Panc1 (cell line): ENCODE measurements at regions not wholly inside any gene's neighbourhood (a gene's known extent, or its start where the extent isn't known, plus 50 kb on each side); places are given as distances from the start of the nearest gene placed in this dataset.

Source experiments
- ATAC-seq: fragments of 200-7000 bp; cut with Tn5 transposase; 2 replicates; pipeline ENCODE4 v1.9.1; 2020; ENCODE audit warnings: mild to moderate bottlenecking, moderate library complexity
- BruUV-seq: library from RNA; stranded (reverse); fragments of 400-500 nt; replicated peaks from 2 replicates; lab custom pipeline; 2021; lab: Mats Ljungman, UMichigan
- CTCF ChIA-PET: fragments of 300-600 bp; sonication (Branson Sonifier 250); formaldehyde crosslinking; loops from one replicate; lab custom pipeline; 2022; ENCODE audit warnings: antibody characterized with exemption; lab: Charles Lee
- POLR2A ChIA-PET: fragments of 300-600 bp; sonication (Branson Sonifier 250); formaldehyde crosslinking; loops from one replicate; lab custom pipeline; 2022; ENCODE audit warnings: antibody characterized with exemption; lab: Charles Lee
- DNase-seq: peaks from one replicate; pipeline ENCODE4 v3.0.0-alpha.2; 2010; ENCODE audit warnings: low read depth, low spot score
- H3K27ac ChIP-seq: 2 replicates; pipeline ENCODE4 v1.5.1; 2011; ENCODE audit warnings: mild to moderate bottlenecking, low read length, inconsistent platforms
- H3K27me3 ChIP-seq: fragments of 200-500 bp; sonication (Bioruptor generic); 2 replicates; pipeline ENCODE4 v1.6.0; 2014; ENCODE audit warnings: low read length, inconsistent platforms; ENCODE audit not compliant: control insufficient read depth, insufficient read depth
- H3K36me3 ChIP-seq: fragments of 200-500 bp; sonication (Bioruptor generic); 2 replicates; pipeline ENCODE4 v1.5.1; 2014; ENCODE audit warnings: inconsistent platforms, mild to moderate bottlenecking, low read length, moderate library complexity; ENCODE audit not compliant: control insufficient read depth, insufficient read depth
- H3K4me1 ChIP-seq: 2 replicates; pipeline ENCODE4 v1.5.1; 2011; ENCODE audit warnings: inconsistent platforms, mild to moderate bottlenecking, low read length, moderate library complexity; ENCODE audit not compliant: control insufficient read depth, insufficient read depth
- H3K4me3 ChIP-seq, 2 experiments: 2 replicates each; pipeline ENCODE4 v1.5.1; 2011 to 2012; ENCODE audit warnings: low read depth in 2 of 2, low read length in 2 of 2, mild to moderate bottlenecking in 2 of 2, inconsistent platforms in 1 of 2, moderate library complexity in 1 of 2
- H3K9me3 ChIP-seq: fragments of 200-500 bp; sonication (Bioruptor generic); 2 replicates; pipeline ENCODE4 v1.5.1; 2014; ENCODE audit warnings: low read depth, mild to moderate bottlenecking, inconsistent platforms, low read length, moderate library complexity; ENCODE audit not compliant: control insufficient read depth, insufficient read depth
- POLR2AphosphoS5 ChIP-seq: IDR thresholded peaks from 2 replicates; pipeline ENCODE4 v1.6.1; 2012; ENCODE audit warnings: mild to moderate bottlenecking, low read depth, low read length, moderate library complexity
- SIN3A ChIP-seq: IDR thresholded peaks from 2 replicates; pipeline ENCODE4 v1.6.1; 2012; ENCODE audit warnings: low read depth, mild to moderate bottlenecking, low read length, moderate library complexity, borderline replicate concordance; ENCODE audit not compliant: insufficient read depth
- TCF7L2 ChIP-seq: IDR thresholded peaks from 2 replicates; pipeline ENCODE4 v1.6.1; 2011; ENCODE audit warnings: mild to moderate bottlenecking, low read depth, low read length, inconsistent platforms
- in situ Hi-C: cut with HindIII; loops from 2 replicates; pipeline ENCODE4 v1.10.0; 2016; ENCODE audit warnings: low sequenced_read_pairs, low pct_unique_long_range_greater_than_20kb
- intact Hi-C: fragments of 100-400 bp; cut with micrococcal nuclease; formaldehyde crosslinking; loops from one replicate; pipeline ENCODE4 v1.10.0; 2022; ENCODE audit not compliant: unreplicated experiment
- TF ChIP-seq, protein P1 (sequence below): fragments of 450-650 bp; IDR thresholded peaks from 2 replicates; pipeline ENCODE4 v1.5.1; 2017; ENCODE audit warnings: mild to moderate bottlenecking
- TF ChIP-seq, protein P2 (sequence below), 2 experiments: IDR thresholded peaks; 2 replicates each; pipeline ENCODE4 v1.6.1; 2011 to 2012; ENCODE audit warnings: low read depth in 2 of 2, control low read depth in 1 of 2, low read length in 1 of 2, mild to moderate bottlenecking in 1 of 2, moderate library complexity in 1 of 2; ENCODE audit not compliant: insufficient read depth in 1 of 2

DNA sequence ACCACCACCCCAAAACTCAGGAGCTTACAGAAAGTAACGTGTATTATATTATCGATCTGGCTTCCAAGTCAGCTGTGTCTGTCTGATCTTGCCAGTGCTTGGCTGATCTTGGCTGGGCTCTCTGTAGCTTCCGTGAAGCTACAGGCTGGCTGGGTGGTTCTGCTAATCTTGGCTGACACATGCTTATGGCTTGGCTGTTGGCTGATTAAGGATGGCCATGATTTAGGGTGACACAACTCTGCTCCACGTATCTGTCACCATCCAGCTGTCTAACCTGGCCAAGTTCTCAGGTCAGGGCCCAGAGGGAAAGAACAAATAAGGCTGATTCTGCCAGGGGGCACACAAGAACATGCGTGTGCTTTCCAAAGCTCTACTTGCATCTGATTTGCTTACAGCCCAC is 64.7 kb upstream of the PRL start:
- no peaks in the 10 kb centered on the region for H3K36me3 ChIP-seq
- no peak for ATAC-seq
- CTCF ChIA-PET = no interaction called here
- H3K27me3 ChIP-seq = no peaks in the 10 kb centered on the region
- TF ChIP-seq POLR2AphosphoS5 (no peak), TCF7L2 (no peak), SIN3A (no peak)
- TF ChIP-seq, protein P1, sequence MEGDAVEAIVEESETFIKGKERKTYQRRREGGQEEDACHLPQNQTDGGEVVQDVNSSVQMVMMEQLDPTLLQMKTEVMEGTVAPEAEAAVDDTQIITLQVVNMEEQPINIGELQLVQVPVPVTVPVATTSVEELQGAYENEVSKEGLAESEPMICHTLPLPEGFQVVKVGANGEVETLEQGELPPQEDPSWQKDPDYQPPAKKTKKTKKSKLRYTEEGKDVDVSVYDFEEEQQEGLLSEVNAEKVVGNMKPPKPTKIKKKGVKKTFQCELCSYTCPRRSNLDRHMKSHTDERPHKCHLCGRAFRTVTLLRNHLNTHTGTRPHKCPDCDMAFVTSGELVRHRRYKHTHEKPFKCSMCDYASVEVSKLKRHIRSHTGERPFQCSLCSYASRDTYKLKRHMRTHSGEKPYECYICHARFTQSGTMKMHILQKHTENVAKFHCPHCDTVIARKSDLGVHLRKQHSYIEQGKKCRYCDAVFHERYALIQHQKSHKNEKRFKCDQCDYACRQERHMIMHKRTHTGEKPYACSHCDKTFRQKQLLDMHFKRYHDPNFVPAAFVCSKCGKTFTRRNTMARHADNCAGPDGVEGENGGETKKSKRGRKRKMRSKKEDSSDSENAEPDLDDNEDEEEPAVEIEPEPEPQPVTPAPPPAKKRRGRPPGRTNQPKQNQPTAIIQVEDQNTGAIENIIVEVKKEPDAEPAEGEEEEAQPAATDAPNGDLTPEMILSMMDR = no peak
- TF ChIP-seq, protein P2, sequence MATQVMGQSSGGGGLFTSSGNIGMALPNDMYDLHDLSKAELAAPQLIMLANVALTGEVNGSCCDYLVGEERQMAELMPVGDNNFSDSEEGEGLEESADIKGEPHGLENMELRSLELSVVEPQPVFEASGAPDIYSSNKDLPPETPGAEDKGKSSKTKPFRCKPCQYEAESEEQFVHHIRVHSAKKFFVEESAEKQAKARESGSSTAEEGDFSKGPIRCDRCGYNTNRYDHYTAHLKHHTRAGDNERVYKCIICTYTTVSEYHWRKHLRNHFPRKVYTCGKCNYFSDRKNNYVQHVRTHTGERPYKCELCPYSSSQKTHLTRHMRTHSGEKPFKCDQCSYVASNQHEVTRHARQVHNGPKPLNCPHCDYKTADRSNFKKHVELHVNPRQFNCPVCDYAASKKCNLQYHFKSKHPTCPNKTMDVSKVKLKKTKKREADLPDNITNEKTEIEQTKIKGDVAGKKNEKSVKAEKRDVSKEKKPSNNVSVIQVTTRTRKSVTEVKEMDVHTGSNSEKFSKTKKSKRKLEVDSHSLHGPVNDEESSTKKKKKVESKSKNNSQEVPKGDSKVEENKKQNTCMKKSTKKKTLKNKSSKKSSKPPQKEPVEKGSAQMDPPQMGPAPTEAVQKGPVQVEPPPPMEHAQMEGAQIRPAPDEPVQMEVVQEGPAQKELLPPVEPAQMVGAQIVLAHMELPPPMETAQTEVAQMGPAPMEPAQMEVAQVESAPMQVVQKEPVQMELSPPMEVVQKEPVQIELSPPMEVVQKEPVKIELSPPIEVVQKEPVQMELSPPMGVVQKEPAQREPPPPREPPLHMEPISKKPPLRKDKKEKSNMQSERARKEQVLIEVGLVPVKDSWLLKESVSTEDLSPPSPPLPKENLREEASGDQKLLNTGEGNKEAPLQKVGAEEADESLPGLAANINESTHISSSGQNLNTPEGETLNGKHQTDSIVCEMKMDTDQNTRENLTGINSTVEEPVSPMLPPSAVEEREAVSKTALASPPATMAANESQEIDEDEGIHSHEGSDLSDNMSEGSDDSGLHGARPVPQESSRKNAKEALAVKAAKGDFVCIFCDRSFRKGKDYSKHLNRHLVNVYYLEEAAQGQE (IDR thresholded peaks at IDR 0.05; ENCODE audit: insufficient read depth in 1 of 2, low read depth in 2 of 2, low read length in 1 of 2) = no peak
- BruUV-seq = no TSS peak
- intact Hi-C loops (no loop called here), in situ Hi-C loops (no loop called here)
- H3K4me3 ChIP-seq = no peak overlapping the region
- H3K27ac ChIP-seq = peak overlapping the region; percentile 80
- peaks cover 14% of the 10 kb centered on the region for H3K4me1 ChIP-seq
- no peaks in the 10 kb centered on the region; the same call in 1 of the 2 replicates for H3K9me3 ChIP-seq
- POLR2A ChIA-PET = no interaction called here
- no peak for DNase-seq

DNA sequence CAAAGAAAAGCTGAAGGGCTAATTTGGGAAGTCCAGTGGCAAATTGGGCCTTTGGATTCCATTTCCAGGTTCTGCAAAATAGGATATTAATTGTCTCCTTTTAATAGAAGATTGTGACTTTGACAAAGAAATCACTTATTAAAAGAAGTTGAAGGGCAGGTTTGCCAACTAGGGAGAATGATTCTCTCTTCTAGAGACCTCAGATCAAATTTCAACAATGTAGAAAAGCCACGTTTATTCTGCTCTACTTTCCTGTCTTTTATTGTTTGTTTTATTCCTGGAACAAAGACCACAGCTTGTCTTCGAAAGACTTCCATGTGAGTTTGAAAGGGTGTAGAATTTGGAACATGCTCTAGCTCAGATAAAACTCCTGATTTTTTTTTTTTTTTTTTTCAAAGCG is 65.5 kb upstream of the PRL start:
- POLR2A ChIA-PET = no interaction called here
- DNase-seq = no peak
- no peaks in the 10 kb centered on the region for H3K36me3 ChIP-seq
- H3K4me3 ChIP-seq = no peak overlapping the region
- H3K27me3 ChIP-seq = no peaks in the 10 kb centered on the region
- CTCF ChIA-PET = no interaction called here
- no peak for ATAC-seq
- H3K9me3 ChIP-seq = no peaks in the 10 kb centered on the region; the same call in 1 of the 2 replicates
- H3K4me1 ChIP-seq = peaks cover 14% of the 10 kb centered on the region
- no peak for TF ChIP-seq SIN3A
- no peak for TF ChIP-seq POLR2AphosphoS5
- TF ChIP-seq, protein P2 (IDR thresholded peaks at IDR 0.05; ENCODE audit: insufficient read depth in 1 of 2, low read depth in 2 of 2, low read length in 1 of 2) = no peak
- TF ChIP-seq TCF7L2 = no peak
- TF ChIP-seq, protein P1 = no peak
- in situ Hi-C loops = no loop called here
- intact Hi-C loops = no loop called here
- no TSS peak for BruUV-seq
- H3K27ac ChIP-seq = peak overlapping the region; percentile 80
